ENCODE measurements at regions not wholly inside any gene's neighbourhood (a gene's known extent, or its start where the extent isn't known, plus 50 kb on each side); places are given as distances from the start of the nearest gene placed in this dataset.

DNA sequence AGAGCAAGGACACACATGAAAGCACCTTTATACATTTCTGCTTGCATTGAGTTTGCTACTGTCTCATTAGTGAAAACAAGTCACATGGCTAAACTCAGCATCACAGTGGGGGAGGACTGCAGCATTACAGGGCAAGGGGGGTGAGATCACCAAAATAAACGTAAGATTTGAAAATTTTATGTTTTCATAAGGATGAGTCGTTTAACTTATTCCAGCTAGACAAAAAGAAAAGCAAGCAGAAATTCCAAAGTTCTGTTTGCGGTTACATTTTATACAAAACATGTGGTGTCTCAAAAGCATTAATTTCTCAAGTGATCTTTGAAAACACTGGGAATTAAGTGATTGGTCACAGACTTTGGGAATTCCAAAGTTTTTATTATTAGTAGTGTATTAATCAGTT lies 261.4 kb upstream of the RXFP2 start:
- no peak for TF ChIP-seq ELK1 (IDR thresholded peaks at IDR 0.05; ENCODE audit: low read depth, low read length)
- TF ChIP-seq MTA3 (IDR thresholded peaks at IDR 0.05; ENCODE audit: borderline replicate concordance, low read length), result no peak
- TF ChIP-seq GABPA (IDR thresholded peaks at IDR 0.05; ENCODE audit: low read depth), result no peak
- no peak for TF ChIP-seq POLR2AphosphoS5 (IDR thresholded peaks at IDR 0.05; ENCODE audit: low read length)
- TF ChIP-seq, protein P1, sequence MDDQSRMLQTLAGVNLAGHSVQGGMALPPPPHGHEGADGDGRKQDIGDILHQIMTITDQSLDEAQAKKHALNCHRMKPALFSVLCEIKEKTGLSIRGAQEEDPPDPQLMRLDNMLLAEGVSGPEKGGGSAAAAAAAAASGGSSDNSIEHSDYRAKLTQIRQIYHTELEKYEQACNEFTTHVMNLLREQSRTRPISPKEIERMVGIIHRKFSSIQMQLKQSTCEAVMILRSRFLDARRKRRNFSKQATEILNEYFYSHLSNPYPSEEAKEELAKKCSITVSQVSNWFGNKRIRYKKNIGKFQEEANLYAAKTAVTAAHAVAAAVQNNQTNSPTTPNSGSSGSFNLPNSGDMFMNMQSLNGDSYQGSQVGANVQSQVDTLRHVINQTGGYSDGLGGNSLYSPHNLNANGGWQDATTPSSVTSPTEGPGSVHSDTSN (IDR thresholded peaks at IDR 0.05; ENCODE audit: insufficient replicate concordance, low read depth, low read length), result no peak
- TF ChIP-seq CBFB (IDR thresholded peaks at IDR 0.05; ENCODE audit: low read depth), result no peak
- TF ChIP-seq PAX5 (IDR thresholded peaks at IDR 0.05; ENCODE audit: borderline replicate concordance, low read depth, low read length), result no peak
- TF ChIP-seq RAD21 (IDR thresholded peaks at IDR 0.05; ENCODE audit: insufficient read depth, low read depth, low read length), result no peak

Measured in GM12878 (cell line).